ENCODE measurements at regions not wholly inside any gene's neighbourhood (a gene's known extent, or its start where the extent isn't known, plus 50 kb on each side); places are given as distances from the start of the nearest gene placed in this dataset.
A peak's percentile ranks its signal among the peaks of the same experiment; 100 is the strongest.
"Not testable (repeated sequence)": the region's sequence is repeated elsewhere in the genome, so short reads cannot be mapped to it uniquely, and the experiment has no call there.

GRCh38 chr7:8363407-8364015 is 69.9 kb upstream of the NXPH1 start:
- no peaks in the 10 kb centered on the region for H3K36me3 Mint-ChIP-seq (ENCODE audit: low read depth)
- peaks cover 9% of the 10 kb centered on the region for H3K9me3 ChIP-seq (ENCODE audit: control insufficient read depth, low read length)
- no peak for TF ChIP-seq CTCF (conservative IDR thresholded peaks at IDR 0.05)
- no peak overlapping the region for H3K27ac ChIP-seq (ENCODE audit: low read depth, low read length)
- no peaks in the 10 kb centered on the region for H3K27me3 ChIP-seq (ENCODE audit: control insufficient read depth, insufficient read depth, low read length, poor library complexity, severe bottlenecking)
- no peak overlapping the region for H3K4me3 ChIP-seq (ENCODE audit: low read length)
- H3K4me1 ChIP-seq (ENCODE audit: control insufficient read depth, insufficient read depth, low read length), result no peaks in the 10 kb centered on the region
- DNase-seq, result no peak
- H3K9ac ChIP-seq (ENCODE audit: extremely low read depth, low read length, poor library complexity, severe bottlenecking), result no peak overlapping the region
- H3K27me3 Mint-ChIP-seq (ENCODE audit: insufficient read depth), result peaks cover 4% of the 10 kb centered on the region
- peaks cover 24% of the 10 kb centered on the region for H3K4me1 Mint-ChIP-seq
- no peak overlapping the region for H3K4me3 Mint-ChIP-seq
- H3K9me3 Mint-ChIP-seq, result peaks cover 2% of the 10 kb centered on the region
- peak overlapping the region; percentile 37 for H3K27ac Mint-ChIP-seq
- H3K36me3 ChIP-seq (ENCODE audit: control insufficient read depth, insufficient read depth, low read length), result no peaks in the 10 kb centered on the region
- WGBS, 2 experiments (ENCODE audit: insufficient coverage in 1 of 2, insufficient read length in 1 of 2), result 88 to 90% methylated on average over 3 of the region's 3 CpGs

- no peak overlapping the region for H3K27ac Mint-ChIP-seq
- 17 to 88% methylated on average over 1 to 2 of the region's 2 CpGs for WGBS, 2 experiments (ENCODE audit: insufficient coverage in 1 of 2, insufficient read length in 1 of 2)
- no peak overlapping the region for H3K9ac ChIP-seq (ENCODE audit: extremely low read depth, low read length, poor library complexity, severe bottlenecking)
- peak; percentile 80 for TF ChIP-seq CTCF (conservative IDR thresholded peaks at IDR 0.05)
- peaks cover 15% of the 10 kb centered on the region for H3K4me1 Mint-ChIP-seq
- H3K4me3 Mint-ChIP-seq, result no peak overlapping the region
- H3K27ac ChIP-seq (ENCODE audit: low read depth, low read length), result no peak overlapping the region
- H3K36me3 ChIP-seq (ENCODE audit: control insufficient read depth, insufficient read depth, low read length), result no peaks in the 10 kb centered on the region
- H3K9me3 ChIP-seq (ENCODE audit: control insufficient read depth, low read length), result no peaks in the 10 kb centered on the region
- no peaks in the 10 kb centered on the region for H3K36me3 Mint-ChIP-seq (ENCODE audit: low read depth)
- no peaks in the 10 kb centered on the region for H3K27me3 Mint-ChIP-seq (ENCODE audit: insufficient read depth)
- H3K9me3 Mint-ChIP-seq, result no peaks in the 10 kb centered on the region
- DNase-seq, result no peak
- no peak overlapping the region for H3K4me3 ChIP-seq (ENCODE audit: low read length)
- H3K4me1 ChIP-seq (ENCODE audit: control insufficient read depth, insufficient read depth, low read length), result no peaks in the 10 kb centered on the region
- no peaks in the 10 kb centered on the region for H3K27me3 ChIP-seq (ENCODE audit: control insufficient read depth, insufficient read depth, low read length, poor library complexity, severe bottlenecking)
Observed at GRCh38 chr7:8365499-8366110, 67.8 kb upstream of the NXPH1 start.

- H3K4me1 Mint-ChIP-seq; H3K9me3 ChIP-seq (ENCODE audit: control insufficient read depth, low read length); H3K4me3 Mint-ChIP-seq; H3K27me3 Mint-ChIP-seq (ENCODE audit: insufficient read depth); H3K36me3 ChIP-seq (ENCODE audit: control insufficient read depth, insufficient read depth, low read length); DNase-seq; H3K36me3 Mint-ChIP-seq (ENCODE audit: low read depth); H3K27me3 ChIP-seq (ENCODE audit: control insufficient read depth, insufficient read depth, low read length, poor library complexity, severe bottlenecking); H3K9me3 Mint-ChIP-seq; H3K27ac ChIP-seq (ENCODE audit: low read depth, low read length); H3K9ac ChIP-seq (ENCODE audit: extremely low read depth, low read length, poor library complexity, severe bottlenecking); H3K27ac Mint-ChIP-seq; H3K4me3 ChIP-seq (ENCODE audit: low read length); H3K4me1 ChIP-seq (ENCODE audit: control insufficient read depth, insufficient read depth, low read length): not testable (repeated sequence)
- whole genome bisulfite sequencing, 2 experiments (ENCODE audit: insufficient coverage in 1 of 2, insufficient read length in 1 of 2), result 60 to 67% methylated on average over 3 of the region's 3 CpGs
Observed at GRCh38 chr7:8368007-8368406, 65.4 kb upstream of the NXPH1 start.

All from endodermal cell (in vitro differentiated cells).